ENCODE measurements at regions not wholly inside any gene's neighbourhood (a gene's known extent, or its start where the extent isn't known, plus 50 kb on each side); places are given as distances from the start of the nearest gene placed in this dataset.
"Not testable (repeated sequence)": the region's sequence is repeated elsewhere in the genome, so short reads cannot be mapped to it uniquely, and the experiment has no call there.

GRCh38 chr6:169378620-169379381, 125.2 kb upstream of the THBS2 start:
- no peak for DNase-seq

GRCh38 chr6:169376458-169376857, 122.8 kb upstream of the THBS2 start:
- no peak for DNase-seq

DNA sequence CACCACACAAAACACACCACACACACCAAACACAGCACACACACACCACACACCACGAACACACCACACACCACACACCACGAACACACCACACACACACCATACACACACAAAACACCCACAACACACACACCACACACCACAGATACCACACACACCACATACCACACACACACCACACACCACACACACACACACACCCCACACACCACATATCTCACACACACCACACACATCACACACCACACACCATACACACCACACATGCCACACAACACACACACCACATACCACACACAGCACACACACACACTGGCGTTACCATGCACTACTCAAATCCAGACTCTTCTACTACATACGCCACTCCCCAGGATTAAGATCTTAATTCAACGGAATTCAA, 118.9 kb upstream of the THBS2 start:
- no peak for DNase-seq

- peak; percentile 46 for DNase-seq
Measured at GRCh38 chr6:169371344-169372127, 117.9 kb upstream of the THBS2 start.

GRCh38 chr6:169370666-169371343, 117.2 kb upstream of the THBS2 start:
- DNase-seq: peak; percentile 23

DNA sequence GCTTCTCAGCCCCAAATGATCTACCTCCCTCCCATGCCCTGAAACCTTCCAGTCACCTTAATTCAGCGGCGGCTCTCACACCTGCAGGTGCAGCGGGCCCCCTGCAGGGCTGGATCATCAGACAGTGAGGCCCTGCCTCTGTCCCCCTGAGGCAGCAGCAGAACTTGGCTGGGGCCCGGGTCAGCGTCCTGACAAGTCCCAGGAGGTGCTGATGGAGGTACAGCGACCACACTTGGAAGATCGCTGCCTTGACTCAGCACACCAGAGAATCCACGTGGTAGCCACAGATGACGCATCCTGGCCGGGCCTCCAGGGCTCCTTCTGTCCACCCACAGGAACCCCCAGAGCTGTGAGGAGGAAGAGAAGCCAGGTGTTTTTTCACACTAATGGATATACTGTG, 116.4 kb upstream of the THBS2 start:
- no peak for DNase-seq

- no peak for DNase-seq
Measured at GRCh38 chr6:169368200-169368599, 114.6 kb upstream of the THBS2 start.

DNA sequence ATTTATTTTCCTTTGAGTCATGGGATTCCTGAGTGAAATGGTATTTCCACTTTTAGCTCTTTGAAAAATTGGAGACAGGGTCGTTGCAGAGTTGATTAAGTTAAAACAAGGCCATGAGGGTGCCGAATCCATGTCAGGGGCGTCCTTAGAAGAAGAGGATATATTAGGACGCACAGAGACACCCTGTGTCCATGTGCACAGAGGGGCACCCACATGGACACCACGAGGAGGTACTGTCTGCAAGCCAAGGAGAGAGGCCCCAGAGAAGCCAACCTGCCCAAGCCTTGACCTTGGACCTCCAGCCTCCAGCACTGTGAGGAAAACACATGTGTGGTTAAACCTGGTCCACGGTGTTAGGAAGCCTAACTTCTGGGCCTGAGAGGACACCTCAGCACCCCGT, 113.9 kb upstream of the THBS2 start:
- DNase-seq: no peak

GRCh38 chr6:169366258-169366901, 112.7 kb upstream of the THBS2 start:
- no peak for DNase-seq

GRCh38 chr6:169365567-169366257, 112.1 kb upstream of the THBS2 start:
- no peak for DNase-seq

- no peak for DNase-seq
Measured at GRCh38 chr6:169363590-169363989, 109.9 kb upstream of the THBS2 start.

- no peak for DNase-seq
Measured at GRCh38 chr6:169362501-169363121, 109.0 kb upstream of the THBS2 start.

DNA sequence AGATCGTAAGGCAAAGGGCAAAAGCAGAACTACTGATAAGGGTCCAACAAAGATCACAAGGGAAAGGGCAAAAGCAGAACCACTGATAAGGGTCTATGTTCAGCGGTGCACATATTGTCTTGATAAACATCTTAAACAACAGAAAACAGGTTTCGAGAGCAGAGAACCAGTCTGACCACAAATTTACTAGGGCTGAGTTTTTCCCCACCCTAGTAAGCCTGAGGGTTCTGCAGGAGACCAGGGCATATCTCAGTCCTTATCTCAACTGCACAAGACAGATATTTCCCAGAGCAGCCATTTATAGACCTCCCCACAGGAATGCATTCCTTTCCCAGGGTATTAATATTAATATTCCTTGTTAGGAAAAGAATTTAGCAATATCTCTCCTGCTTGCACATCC, 101.4 kb upstream of the THBS2 start:
- not testable (repeated sequence) for DNase-seq

GRCh38 chr6:169345146-169345545, 91.5 kb upstream of the THBS2 start:
- no peak for DNase-seq

- DNase-seq: no peak
Measured at GRCh38 chr6:169344750-169345065, 91.1 kb upstream of the THBS2 start.

DNA sequence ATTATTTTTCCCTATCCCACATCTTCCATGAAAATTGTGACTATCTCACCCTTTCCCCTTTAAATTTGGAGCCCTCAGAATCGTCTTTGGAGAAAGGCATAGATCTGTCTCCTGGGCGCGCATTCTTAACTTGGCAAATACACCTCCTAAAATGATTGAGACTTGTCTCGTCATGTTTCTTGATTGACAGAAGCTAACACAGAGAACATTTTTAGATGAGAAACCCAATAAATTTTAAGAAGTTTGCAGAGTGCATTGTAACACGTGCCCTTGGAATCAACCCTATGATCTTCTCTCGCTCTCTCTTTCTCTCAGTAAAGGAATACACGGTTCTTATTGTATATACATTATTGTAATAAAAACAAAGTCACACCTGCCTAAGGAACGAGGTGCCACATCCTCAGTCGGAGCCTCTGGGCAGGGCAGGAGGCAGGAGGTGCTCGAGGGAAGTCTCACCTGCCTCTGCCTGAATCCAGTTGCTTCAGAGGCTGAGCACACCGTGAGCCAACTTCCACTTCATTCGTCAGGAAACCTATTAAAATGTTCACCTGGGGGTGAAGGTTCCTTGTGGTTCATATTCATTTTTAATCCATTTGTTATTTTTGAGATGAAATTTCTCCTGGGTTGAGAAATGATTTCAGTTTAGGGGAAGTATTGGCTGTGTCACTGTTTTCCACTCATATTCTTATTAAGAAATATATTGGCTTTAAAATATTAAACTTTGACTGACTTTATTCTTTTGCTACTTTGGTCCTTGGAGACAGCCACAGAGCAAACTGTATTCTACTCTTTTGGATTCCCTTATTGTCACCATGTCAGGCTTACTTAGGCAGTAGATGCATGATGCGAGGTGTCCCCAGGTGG, 90.5 kb upstream of the THBS2 start:
- DNase-seq: no peak

DNA sequence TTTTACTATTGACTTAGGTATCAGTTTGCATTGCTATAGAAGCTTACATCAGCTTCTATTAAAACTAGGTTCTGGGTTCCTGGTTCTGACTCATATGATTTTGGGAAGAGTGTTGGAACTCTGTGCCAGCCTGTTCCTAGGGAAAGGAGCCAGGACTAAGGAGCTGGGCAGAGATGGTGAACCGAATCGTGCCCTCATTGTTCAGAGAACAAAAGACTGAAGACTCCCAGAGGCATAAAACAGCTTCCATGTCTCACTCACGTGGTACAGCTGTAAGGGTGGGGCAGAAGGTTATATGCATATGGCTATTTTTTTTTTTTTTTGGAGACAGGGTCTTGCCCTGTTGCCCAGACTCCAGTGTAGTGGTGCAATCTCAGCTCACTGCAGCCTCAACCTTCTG, 89.1 kb upstream of the THBS2 start:
- DNase-seq: no peak

- no peak for DNase-seq
Measured at GRCh38 chr6:169341706-169342105, 88.1 kb upstream of the THBS2 start.

DNA sequence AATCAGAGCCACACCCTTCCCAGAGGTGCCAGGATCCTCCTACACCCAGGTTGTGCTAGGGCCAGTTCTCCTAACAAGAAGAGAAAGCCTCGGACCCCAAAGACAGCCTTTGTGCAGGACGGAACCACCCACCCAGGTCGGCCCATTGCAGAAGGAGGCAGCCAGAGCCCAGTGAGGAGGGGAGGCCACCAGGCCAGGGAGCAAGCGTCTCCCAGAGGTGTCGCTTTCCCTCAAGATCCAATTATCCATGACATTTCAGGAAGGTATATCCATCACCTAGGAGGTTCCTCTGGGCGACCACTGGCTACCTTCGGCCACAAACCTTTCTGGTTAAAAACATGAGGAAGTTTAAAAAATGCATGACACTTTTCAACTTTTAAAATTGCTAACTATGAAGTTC, 87.4 kb upstream of the THBS2 start:
- no peak for DNase-seq

GRCh38 chr6:169340395-169340794, 86.7 kb upstream of the THBS2 start:
- DNase-seq: peak; percentile 75

DNA sequence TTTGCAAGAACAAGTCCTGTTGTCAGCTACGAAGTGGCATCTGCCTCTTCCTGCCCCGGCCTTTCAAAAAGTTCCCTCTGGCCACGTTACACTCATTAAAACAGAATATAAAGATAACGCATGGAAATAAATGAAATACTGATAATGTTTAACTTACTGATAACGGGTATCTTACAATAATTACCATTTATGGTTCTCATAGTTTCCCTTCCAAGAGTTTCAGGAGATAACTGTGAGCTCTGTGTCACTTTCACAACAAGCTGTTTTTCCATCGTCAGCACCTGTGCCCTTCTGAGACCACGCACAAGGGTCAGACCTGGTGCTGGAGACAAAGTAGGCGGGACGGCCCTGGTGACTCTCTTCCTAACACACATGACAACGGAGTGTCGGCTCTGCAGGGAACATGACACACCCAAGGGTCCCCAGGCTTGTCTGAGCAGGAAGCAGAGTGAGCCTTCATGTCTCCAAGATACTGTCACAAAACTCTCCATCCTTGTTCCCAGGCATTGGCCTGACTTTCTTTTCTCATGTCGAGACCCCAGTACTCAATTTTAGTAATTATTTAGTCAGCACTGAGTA, 86.2 kb upstream of the THBS2 start:
- no peak for DNase-seq
